Left forelimb (tissue), 1 donor: ENCODE measurements at regions not wholly inside any gene's neighbourhood (a gene's known extent, or its start where the extent isn't known, plus 50 kb on each side); places are given as distances from the start of the nearest gene placed in this dataset.

Experiments
- DNase-seq: peaks from one replicate; pipeline ENCODE4 v3.0.0-alpha.2; 2018; ENCODE audit warnings: low spot score

DNA sequence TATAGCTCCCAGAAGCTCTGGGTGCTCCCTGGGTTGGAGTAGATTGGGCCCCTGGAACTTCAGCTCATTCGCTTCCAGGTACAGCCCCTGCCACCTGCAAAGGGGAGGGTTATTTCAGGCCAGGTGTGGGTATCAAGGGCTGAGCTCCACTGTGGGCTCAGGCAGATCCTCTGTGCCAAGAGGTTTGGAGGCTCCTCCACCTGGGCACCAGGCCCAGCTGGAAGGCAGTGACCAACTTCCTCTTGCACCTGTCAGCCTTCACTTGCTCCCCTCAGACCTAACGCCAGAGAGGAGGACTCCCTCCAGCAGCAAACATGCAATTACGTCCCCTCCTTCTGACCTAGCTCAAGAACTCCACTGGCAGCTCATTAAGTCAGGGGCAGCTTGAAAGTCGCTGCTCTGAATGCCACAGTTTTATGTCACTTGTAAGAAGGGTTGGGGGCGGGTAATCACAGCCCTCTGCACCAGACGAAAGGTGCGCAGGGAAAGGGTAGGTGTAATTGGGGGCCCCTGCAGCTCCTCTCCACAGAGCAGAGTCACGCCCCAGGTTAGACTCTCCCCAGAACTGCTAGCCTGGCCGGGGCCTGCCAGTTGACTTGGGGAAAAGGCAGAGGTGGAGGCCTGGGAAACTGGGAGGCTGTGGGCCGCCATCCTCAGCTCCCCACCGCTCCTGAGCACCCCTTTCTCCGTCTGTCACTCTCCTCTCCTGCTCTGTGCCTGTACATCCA is 125.0 kb upstream of the TMPRSS2 start:
- DNase-seq = no peak

GRCh38 chr21:41631564-41632461 is 123.9 kb upstream of the TMPRSS2 start:
- no peak for DNase-seq

DNA sequence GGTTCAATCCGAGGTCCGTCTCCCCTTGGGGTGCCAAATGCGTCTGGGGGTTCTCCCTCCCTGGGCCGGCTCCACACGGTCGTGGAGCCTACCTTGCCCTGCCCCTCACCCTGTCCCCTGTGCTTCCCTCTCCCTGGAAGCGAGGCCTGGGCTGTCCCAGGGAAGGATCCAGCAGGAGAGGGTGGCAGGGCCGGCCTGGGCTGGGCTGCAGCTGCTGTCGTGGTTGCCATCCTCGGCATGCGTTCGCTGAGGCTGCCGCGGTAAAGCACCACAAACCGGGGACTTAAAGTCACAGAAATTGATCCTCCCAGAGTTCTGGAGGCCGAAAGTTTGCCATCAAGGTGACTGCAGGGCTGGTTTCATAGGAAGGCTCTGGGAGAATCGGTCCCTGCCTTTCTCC is 123.0 kb upstream of the TMPRSS2 start:
- DNase-seq = no peak

GRCh38 chr21:41630249-41630648 is 122.3 kb upstream of the TMPRSS2 start:
- no peak for DNase-seq

- no peak for DNase-seq
Measured at GRCh38 chr21:41628256-41628655, 120.3 kb upstream of the TMPRSS2 start.

- no peak for DNase-seq
Measured at GRCh38 chr21:41627428-41627827, 119.5 kb upstream of the TMPRSS2 start.

GRCh38 chr21:41626021-41626420 is 118.1 kb upstream of the TMPRSS2 start:
- no peak for DNase-seq

- DNase-seq = no peak
Measured at GRCh38 chr21:41625428-41625827, 117.5 kb upstream of the TMPRSS2 start.

- DNase-seq = no peak
Measured at GRCh38 chr21:41624674-41625310, 116.8 kb upstream of the TMPRSS2 start.

DNA sequence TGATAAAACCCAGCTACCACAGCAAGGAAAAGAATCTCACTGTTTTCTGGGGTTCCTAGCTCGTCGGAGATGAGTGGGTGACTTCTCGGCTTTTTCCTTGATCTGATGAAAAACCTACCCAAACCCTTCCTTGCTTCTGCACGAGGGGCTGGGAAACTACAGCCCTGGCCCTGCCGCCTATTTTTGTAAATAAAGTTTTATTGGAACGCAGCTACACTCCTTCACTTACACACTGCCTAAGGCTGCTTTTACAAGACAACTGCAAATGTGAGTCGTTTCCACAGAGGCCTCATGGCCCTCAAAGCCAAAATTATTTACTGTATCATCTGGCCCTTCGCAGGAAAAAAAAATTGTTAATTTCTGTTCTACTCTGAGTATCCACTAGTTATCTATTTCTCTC is 116.0 kb upstream of the TMPRSS2 start:
- no peak for DNase-seq

DNA sequence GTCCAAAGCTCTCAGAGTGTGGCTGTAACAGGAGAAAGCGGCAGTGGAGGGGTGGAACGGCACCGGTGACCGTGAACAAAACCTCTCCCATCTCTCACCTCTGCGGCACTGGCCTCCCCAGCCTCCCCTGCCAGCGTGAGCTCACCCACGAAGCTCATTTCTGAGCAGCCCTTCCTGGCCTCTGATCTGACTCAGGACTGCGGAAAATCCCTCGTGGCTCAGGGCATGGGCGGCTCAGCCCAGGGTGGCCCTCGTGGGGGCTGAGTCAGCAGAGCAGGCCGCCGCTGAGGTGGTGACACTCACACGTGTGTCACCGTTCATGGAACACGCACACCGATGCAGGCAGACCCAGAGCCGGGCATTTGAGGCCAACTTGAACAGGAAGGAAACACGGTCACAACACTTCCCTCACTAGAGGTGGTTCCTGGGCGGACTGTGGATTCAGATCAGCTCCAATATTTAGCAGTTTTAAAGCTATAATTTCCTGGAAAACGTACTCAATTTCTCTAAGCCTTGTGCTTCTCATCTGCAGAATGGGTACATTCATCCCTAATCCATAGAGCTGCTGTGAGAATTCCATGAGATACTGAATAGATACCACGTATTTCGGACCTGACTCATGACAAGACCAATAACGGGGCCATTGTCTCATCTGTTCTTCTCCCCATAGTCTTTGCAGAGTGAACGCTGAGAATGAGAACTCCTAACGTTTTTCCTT is 115.0 kb upstream of the TMPRSS2 start:
- DNase-seq = no peak

DNA sequence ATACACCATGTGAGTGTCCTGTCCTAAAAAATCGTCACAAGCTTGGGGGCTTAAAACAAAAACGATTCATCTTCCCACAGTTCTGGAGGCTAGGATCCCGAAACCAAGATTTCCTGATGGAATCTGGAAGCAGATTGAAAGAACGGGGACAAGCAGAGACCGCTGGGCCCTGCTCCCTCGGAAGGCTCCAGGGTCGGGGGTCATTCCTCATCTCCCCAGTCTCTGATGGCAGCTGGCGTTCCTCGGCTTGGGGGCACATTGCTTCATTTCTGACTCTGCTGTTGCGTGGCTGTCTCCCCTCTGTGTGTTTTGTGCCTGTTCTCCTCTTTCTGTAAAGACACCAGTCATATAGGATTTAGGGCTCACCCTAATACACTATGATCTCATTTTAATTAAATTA is 114.2 kb upstream of the TMPRSS2 start:
- DNase-seq = no peak

- no peak for DNase-seq
Measured at GRCh38 chr21:41621513-41621912, 113.6 kb upstream of the TMPRSS2 start.

DNA sequence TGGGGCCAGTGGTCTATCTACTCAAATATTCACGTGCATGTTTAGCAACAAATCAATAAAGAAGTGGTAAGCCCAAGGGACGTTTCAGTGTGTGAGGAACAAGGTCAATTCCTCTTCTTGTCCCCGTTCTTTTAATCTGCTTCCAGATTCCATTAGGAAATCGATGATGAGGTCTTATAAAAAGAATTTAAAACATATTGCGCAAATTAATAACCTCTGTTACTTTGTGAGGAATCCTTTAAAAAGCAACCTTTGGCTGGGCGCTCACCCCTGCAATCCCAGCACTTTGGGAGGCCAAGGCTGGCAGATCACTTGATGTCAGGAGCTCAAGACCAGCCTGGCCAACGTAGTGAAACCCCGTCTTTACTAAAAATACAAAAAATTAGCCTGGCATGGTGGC is 113.0 kb upstream of the TMPRSS2 start:
- no peak for DNase-seq

- no peak for DNase-seq
Measured at GRCh38 chr21:41620541-41620940, 112.6 kb upstream of the TMPRSS2 start.

DNA sequence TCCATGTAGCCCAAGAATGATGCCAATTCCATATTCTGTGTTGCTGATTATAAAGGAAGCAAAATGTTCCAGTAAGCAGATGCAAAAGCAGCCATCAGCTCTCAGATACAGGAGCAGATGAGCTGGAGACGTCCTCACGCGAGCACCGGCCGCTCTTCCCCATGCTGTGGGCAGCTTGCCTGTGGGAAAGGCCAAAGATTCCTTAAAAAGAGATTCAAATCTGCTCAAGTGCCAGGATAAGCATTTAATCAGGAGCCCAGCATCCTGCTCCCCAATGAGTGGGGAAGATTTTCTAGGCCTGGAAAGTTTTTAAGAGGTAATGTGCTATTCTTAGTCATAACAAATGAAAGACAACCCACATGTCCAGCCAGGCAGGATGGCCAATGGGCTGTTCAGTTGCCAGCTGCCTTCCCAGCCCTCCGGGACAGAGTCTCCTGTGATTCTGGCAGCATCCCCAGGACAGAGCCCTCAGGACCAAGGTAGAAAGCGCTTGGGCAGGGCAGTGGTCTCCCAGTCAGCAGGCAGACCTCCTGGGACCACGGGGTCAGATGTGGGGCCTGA is 108.2 kb upstream of the TMPRSS2 start:
- no peak for DNase-seq

DNA sequence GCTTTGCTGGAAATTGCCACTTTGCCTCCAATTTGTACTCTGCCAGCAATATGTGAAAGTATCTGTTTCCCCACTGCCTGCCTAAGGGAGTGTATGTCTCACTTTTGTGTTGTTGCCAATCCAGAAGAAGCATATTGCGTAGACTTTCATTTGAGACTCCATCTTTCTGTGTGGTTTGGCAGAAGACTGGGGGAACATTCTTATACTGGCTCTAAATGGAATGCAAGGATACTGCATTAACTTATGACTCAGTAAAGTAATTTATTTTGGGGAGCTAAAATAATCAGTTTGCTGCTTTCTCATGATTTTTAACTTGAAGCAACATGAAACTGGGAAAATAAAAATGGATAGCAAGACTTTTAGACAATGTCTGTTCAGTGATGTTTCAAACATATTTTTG is 107.7 kb upstream of the TMPRSS2 start:
- DNase-seq = no peak

- DNase-seq = no peak
Measured at GRCh38 chr21:41614511-41614910, 106.6 kb upstream of the TMPRSS2 start.

- no peak for DNase-seq
Measured at GRCh38 chr21:41613533-41613909, 105.6 kb upstream of the TMPRSS2 start.

DNA sequence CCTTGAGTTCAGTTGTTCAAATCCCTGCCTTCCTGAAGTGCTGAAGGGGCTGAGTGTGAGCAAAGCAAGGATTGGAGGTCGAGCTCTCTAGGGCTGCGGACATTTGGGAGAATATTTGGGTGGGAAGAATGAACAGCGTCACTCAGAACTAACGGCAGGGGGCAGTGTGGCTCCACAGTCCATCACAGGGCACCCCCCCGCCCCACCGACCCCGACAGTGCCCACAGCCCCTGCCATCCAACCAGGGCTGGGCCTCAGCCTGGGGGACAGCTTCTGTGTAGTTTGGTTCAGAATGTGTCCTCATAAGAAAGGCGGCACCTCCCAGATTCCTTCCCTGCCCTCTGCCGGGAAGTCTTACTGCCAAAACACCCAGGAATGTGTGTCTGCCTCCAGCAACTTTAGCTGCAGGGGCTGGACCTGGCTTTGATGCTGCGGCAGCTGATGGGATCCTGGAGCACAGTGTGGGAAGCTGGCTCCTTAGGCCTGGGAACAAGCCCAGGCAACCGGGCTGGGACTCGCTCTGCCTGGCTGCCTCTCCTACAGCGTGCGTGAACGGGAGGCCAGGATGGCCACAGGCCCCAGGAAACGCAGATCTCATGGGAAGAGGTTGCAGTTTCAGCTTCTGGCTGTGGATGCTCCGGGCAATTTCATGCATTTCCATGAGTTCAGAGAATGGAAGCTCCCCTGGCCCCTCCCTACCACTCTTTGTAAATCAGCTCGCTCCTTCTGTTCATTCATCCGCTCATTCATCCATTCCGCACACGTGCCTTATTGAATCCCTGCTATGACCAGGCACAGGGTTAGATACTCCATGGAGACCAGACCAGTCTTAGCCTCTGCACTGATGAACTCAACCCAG is 104.9 kb upstream of the TMPRSS2 start:
- DNase-seq = peak; percentile 90
